Brain microvascular endothelial cell (primary cell): ENCODE measurements at regions not wholly inside any gene's neighbourhood (a gene's known extent, or its start where the extent isn't known, plus 50 kb on each side); places are given as distances from the start of the nearest gene placed in this dataset.
"Not testable (repeated sequence)": the region's sequence is repeated elsewhere in the genome, so short reads cannot be mapped to it uniquely, and the experiment has no call there.

Experiments used
- DNase-seq: peaks from one replicate; pipeline ENCODE4 v3.0.0-alpha.2; 2020
- H3K27ac ChIP-seq: fragments of 250-450 bp; sonication (Bioruptor Pico); 2 replicates; pipeline ENCODE4 v1.5.1; 2020; ENCODE audit warnings: mild to moderate bottlenecking, moderate library complexity
- H3K27me3 ChIP-seq: fragments of 250-450 bp; sonication (Bioruptor Pico); replicated peaks from 2 replicates; pipeline ENCODE4 v1.5.1; 2020; ENCODE audit warnings: mild to moderate bottlenecking
- H3K36me3 ChIP-seq: fragments of 250-450 bp; sonication (Bioruptor Pico); replicated peaks from 2 replicates; pipeline ENCODE4 v1.5.1; 2020; ENCODE audit warnings: mild to moderate bottlenecking
- H3K4me3 ChIP-seq: 2 replicates; pipeline ENCODE4 v1.5.1; 2011; ENCODE audit warnings: low read depth, mild to moderate bottlenecking, control low read depth, low read length, moderate library complexity
- CTCF ChIP-seq: IDR thresholded peaks from 2 replicates; pipeline ENCODE4 v1.5.1; 2011; ENCODE audit warnings: low read depth, mild to moderate bottlenecking, moderate library complexity, low read length, control low read depth, inconsistent platforms; ENCODE audit errors: missing control alignments
- in situ Hi-C: cut with HindIII; loops from 2 replicates; pipeline ENCODE4 v1.10.0; 2017; ENCODE audit warnings: low sequenced_read_pairs, low pct_ligation_motif_present

GRCh38 chr18:41645589-41646360, 309.3 kb upstream of the PIK3C3 start:
- in situ Hi-C loops = no loop called here
- Histone ChIP-seq H3K27me3 (no peaks in the 10 kb centered on the region), H3K27ac (no peak overlapping the region), H3K4me3 (no peak overlapping the region), H3K36me3 (no peaks in the 10 kb centered on the region)
- no peak for TF ChIP-seq CTCF
- DNase-seq = no peak

GRCh38 chr18:41644466-41644865, 310.6 kb upstream of the PIK3C3 start:
- no peak for DNase-seq
- in situ Hi-C loops = no loop called here
- H3K4me3 ChIP-seq = no peak overlapping the region
- H3K27ac ChIP-seq = no peak overlapping the region
- H3K36me3 ChIP-seq = no peaks in the 10 kb centered on the region
- no peak for TF ChIP-seq CTCF
- no peaks in the 10 kb centered on the region for H3K27me3 ChIP-seq

- no peak for TF ChIP-seq CTCF
- no peak overlapping the region for H3K27ac ChIP-seq
Measured at GRCh38 chr18:41643427-41643826, 311.6 kb upstream of the PIK3C3 start.

GRCh38 chr18:41642756-41643155, 312.3 kb upstream of the PIK3C3 start:
- Histone ChIP-seq H3K27me3 (no peaks in the 10 kb centered on the region), H3K27ac (no peak overlapping the region), H3K36me3 (no peaks in the 10 kb centered on the region), H3K4me3 (no peak overlapping the region)
- in situ Hi-C loops = no loop called here
- DNase-seq = no peak
- no peak for TF ChIP-seq CTCF

More at GRCh38 chr18:41643427-41643826, 311.6 kb upstream of the PIK3C3 start:
- no peaks in the 10 kb centered on the region for H3K27me3 ChIP-seq
- DNase-seq = no peak
- in situ Hi-C loops = no loop called here
- H3K36me3 ChIP-seq = no peaks in the 10 kb centered on the region
- no peak overlapping the region for H3K4me3 ChIP-seq

GRCh38 chr18:41639218-41639617, 315.8 kb upstream of the PIK3C3 start:
- H3K27me3 ChIP-seq = no peaks in the 10 kb centered on the region
- DNase-seq = no peak
- no peak overlapping the region for H3K4me3 ChIP-seq
- no peak for TF ChIP-seq CTCF
- no peaks in the 10 kb centered on the region for H3K36me3 ChIP-seq
- in situ Hi-C loops = no loop called here
- no peak overlapping the region for H3K27ac ChIP-seq

- H3K27me3 ChIP-seq, in situ Hi-C loops, DNase-seq, H3K36me3 ChIP-seq, H3K27ac ChIP-seq, H3K4me3 ChIP-seq: not testable (repeated sequence)
Measured at GRCh38 chr18:41631723-41632285, 323.2 kb upstream of the PIK3C3 start.
